ENCODE measurements at regions not wholly inside any gene's neighbourhood (a gene's known extent, or its start where the extent isn't known, plus 50 kb on each side); places are given as distances from the start of the nearest gene placed in this dataset.

DNA sequence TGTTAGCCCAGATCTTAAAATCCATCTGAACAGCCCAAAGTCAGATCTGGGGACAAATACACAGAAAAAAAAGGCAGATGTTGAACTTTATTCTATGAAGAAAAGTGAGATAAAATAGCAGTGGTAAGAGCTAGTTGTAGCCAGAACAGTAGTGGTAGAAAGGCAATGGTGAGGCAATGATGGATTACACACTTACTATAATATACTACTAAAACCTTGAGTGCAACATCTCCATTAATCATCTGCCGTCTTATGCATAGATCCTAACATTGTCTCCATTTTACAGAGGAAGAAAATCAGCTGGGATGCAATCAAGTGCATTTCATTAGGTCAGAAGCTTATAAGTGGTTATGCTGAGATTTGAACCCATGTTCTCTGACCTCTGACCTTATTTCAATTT, 699.6 kb downstream of the CDH11 start:
- no peak overlapping the region for H3K4me3 ChIP-seq
- no peaks in the 10 kb centered on the region for H3K27me3 ChIP-seq
- no peak for DNase-seq
- TF ChIP-seq, protein P1, sequence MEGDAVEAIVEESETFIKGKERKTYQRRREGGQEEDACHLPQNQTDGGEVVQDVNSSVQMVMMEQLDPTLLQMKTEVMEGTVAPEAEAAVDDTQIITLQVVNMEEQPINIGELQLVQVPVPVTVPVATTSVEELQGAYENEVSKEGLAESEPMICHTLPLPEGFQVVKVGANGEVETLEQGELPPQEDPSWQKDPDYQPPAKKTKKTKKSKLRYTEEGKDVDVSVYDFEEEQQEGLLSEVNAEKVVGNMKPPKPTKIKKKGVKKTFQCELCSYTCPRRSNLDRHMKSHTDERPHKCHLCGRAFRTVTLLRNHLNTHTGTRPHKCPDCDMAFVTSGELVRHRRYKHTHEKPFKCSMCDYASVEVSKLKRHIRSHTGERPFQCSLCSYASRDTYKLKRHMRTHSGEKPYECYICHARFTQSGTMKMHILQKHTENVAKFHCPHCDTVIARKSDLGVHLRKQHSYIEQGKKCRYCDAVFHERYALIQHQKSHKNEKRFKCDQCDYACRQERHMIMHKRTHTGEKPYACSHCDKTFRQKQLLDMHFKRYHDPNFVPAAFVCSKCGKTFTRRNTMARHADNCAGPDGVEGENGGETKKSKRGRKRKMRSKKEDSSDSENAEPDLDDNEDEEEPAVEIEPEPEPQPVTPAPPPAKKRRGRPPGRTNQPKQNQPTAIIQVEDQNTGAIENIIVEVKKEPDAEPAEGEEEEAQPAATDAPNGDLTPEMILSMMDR (IDR thresholded peaks at IDR 0.05), result no peak
- intact Hi-C loops (cut with DNase I), result no loop called here
- no peaks in the 10 kb centered on the region for H3K9me3 ChIP-seq
- H3K36me3 ChIP-seq, result no peaks in the 10 kb centered on the region
- no peak overlapping the region for H3K27ac ChIP-seq
- no peaks in the 10 kb centered on the region for H3K4me1 ChIP-seq
- H3K9ac ChIP-seq (ENCODE audit: low read depth in 2 of 2, low read length in 2 of 2), result no peak overlapping the region

DNA sequence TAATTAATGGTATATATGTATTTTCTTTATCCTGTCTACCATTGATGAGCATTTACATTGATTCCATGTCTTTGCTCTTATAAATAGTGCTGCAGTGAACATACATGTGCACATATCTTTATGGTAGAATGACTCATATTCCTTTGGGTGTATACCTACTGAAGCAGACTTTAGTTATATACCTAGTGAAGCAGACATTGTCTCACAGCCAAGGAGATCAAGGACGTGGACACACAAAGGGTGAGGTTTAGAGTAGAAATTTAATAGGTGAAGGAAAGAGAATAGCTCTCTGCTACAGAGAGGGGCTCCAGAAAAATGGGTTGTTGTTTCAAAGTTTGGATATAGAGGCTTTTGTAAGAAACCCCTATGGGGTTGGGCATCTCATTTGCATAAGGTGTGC, 700.3 kb downstream of the CDH11 start:
- Histone ChIP-seq H3K27ac (no peak overlapping the region), H3K9me3 (no peaks in the 10 kb centered on the region), H3K4me3 (no peak overlapping the region), H3K4me1 (no peaks in the 10 kb centered on the region), H3K27me3 (no peaks in the 10 kb centered on the region), H3K36me3 (no peaks in the 10 kb centered on the region), H3K9ac (ENCODE audit: low read depth in 2 of 2, low read length in 2 of 2) (no peak overlapping the region)
- no peak for DNase-seq
- intact Hi-C loops (cut with DNase I), result no loop called here
- TF ChIP-seq, protein P1 (IDR thresholded peaks at IDR 0.05), result no peak

DNA sequence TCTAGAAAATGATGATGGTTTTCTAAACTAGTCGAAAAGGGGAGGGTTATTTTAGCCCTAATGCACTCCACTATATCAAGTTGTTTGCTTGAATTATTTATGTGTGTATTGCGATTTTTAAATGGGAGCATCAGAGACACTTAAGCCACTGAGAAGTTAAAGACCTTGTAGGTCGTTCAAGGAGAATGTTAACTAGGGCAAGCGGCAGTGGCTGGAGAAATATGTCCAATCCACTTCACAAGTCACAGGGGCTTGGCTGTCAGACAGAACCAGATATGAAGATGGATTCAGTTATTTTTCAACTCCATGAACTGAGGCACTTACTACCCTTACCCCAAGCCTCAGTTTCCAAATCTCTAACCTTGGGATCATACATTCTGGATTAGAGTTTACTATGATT, 702.0 kb downstream of the CDH11 start:
- Histone ChIP-seq H3K4me1 (no peaks in the 10 kb centered on the region), H3K4me3 (no peak overlapping the region), H3K9ac (ENCODE audit: low read depth in 2 of 2, low read length in 2 of 2) (no peak overlapping the region), H3K27me3 (no peaks in the 10 kb centered on the region), H3K36me3 (no peaks in the 10 kb centered on the region), H3K27ac (no peak overlapping the region), H3K9me3 (no peaks in the 10 kb centered on the region)
- TF ChIP-seq, protein P1 (IDR thresholded peaks at IDR 0.05), result no peak
- no peak for DNase-seq
- intact Hi-C loops (cut with DNase I), result no loop called here

DNA sequence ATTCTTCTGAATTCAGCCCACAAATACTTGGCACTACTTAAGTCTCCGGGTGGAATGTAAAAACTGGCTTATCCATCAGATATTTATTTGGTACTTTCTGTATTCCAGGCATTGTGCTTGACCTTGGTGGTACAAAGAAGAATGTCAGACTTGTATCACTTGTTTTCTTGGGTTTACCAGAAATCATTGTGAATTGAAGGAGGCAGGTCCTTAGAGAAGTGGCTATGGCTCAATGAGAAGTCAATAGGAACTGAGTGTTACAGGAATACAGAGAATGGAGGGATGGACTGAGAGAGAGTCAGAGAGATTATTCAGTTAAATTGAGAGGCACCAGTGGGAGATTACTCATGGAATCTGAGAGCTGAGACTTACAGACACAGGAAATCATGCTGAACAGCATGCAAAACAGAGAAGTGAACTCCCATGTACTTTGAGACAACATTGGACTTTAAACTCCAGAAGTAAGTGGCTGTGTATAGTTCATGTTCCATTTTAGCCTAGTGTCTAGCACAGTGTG, 704.1 kb downstream of the CDH11 start:
- Histone ChIP-seq H3K9me3 (no peaks in the 10 kb centered on the region), H3K4me3 (no peak overlapping the region), H3K27me3 (no peaks in the 10 kb centered on the region), H3K36me3 (no peaks in the 10 kb centered on the region), H3K27ac (peak overlapping the region; percentile 62), H3K9ac (ENCODE audit: low read depth in 2 of 2, low read length in 2 of 2) (no peak overlapping the region), H3K4me1 (no peaks in the 10 kb centered on the region)
- intact Hi-C loops (cut with DNase I), result no loop called here
- DNase-seq, result no peak
- TF ChIP-seq, protein P1 (IDR thresholded peaks at IDR 0.05), result no peak

DNA sequence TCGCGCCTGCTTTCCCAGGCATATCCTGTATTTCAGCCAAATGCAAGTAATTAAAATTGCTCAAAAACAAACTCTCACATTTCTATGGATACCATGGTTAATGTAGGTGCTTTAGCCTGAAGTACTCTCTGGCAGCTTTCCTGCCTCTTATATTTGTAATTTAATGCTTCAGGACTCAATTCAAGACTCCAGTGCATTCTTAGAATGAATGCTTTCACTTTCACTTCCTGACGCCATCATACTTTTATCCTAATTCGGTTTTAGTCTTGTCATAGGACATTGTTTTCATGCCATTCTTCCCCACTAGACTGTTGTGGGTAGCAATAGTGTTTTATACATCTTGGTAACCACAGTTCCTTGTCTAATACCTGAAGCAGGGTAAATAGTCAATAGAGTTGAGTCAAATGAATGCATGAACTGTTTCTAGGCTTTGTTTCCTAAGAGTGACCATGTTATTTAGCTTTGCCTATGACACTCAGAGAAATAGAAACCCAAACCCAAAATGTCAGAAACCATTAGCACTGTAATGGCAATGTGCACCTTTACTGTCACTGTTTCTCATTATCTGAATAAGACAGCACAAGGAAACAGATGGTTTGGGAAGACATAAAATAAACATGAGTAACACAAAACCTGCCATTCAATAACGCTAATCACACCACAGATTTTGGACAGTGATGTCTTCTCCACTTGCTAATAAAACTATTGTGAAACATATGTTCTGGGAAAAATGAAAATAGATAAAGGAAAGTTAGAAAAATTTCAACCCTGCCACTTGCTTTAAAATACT, 705.5 kb downstream of the CDH11 start:
- intact Hi-C loops (cut with DNase I), result no loop called here
- TF ChIP-seq, protein P1 (IDR thresholded peaks at IDR 0.05), result no peak
- Histone ChIP-seq H3K27ac (no peak overlapping the region), H3K36me3 (no peaks in the 10 kb centered on the region), H3K4me1 (no peaks in the 10 kb centered on the region), H3K9me3 (no peaks in the 10 kb centered on the region), H3K27me3 (no peaks in the 10 kb centered on the region), H3K9ac (ENCODE audit: low read depth in 2 of 2, low read length in 2 of 2) (no peak overlapping the region), H3K4me3 (no peak overlapping the region)
- no peak for DNase-seq

Data from colonic mucosa (tissue), 4 donors.